ENCODE measurements at regions not wholly inside any gene's neighbourhood (a gene's known extent, or its start where the extent isn't known, plus 50 kb on each side); places are given as distances from the start of the nearest gene placed in this dataset.
A peak's percentile ranks its signal among the peaks of the same experiment; 100 is the strongest.
"Not testable (repeated sequence)": the region's sequence is repeated elsewhere in the genome, so short reads cannot be mapped to it uniquely, and the experiment has no call there.

DNA sequence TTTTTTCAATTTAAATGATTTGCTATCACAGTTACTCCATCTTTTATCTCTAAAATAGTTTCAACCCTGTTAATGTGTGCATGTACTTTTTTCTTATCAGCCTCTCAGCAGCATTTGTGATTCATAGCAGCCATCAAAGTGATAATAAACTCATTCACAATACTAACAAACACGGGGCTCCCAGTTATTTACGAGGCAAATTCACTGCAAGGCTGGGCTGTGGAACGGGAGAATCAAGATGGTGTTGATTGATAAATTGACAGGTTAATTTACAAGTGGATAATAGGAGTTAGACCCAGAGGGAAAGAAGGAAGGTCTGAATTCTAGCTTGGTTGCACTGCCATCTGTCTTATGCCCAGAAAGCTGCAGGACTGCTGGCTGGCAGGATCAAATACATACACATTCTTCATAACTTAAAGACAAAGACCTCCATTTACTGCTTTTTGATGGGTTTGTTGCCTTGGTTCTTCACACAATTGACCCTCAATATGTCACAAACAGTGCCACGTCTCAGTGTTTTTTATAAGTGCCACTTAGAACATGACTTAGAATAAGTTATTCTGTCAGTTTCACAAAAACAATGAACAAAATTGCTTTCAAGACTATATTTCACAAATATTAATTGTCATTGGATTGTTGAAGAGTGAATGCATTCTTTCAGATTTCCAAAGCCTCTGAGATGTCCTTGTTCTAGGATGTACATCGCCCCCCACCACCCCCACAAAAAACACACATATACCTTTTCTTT lies 562.8 kb downstream of the NR2F2 start:
- DNase-seq: peak in 2 of 56 donors; percentile 0 to 1

DNA sequence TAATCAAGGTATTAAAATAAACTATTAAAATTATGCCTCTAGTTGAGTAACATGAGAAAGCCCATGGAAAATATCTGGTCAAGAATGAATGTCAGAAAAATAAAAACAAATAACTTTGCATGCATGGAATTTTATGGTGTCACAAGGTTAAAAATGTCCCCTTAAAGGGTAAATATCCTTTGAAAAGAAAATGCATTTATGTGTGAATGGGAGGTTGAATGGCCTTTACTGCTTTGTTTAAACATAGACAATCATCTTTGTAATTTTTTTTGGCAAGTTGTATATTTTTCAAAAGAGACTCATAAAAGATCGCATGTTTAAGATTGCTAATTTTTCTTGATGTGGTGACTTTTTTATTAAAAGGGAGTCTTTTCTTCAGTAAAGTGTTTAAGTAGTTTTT lies 564.2 kb downstream of the NR2F2 start:
- DNase-seq: no peak

DNA sequence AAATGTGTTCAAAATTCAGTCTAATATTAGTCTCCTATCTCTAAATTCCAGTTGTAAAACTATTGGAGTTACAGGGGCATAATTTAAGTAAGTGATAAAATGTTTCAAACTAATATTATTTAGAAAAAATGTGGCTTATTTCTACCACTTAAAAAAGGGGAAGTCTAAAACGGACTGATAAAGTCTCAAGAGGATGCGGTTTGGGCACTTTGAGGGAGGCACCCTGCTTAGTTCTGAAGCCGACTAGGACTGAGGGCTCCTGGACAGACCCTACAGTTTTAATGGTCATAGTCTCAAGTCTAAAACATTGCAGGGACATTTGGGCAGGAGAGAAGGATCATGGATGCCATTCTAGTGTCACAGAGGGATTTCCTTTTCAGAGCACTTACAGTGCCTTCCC lies 566.3 kb downstream of the NR2F2 start:
- no peak for DNase-seq

DNA sequence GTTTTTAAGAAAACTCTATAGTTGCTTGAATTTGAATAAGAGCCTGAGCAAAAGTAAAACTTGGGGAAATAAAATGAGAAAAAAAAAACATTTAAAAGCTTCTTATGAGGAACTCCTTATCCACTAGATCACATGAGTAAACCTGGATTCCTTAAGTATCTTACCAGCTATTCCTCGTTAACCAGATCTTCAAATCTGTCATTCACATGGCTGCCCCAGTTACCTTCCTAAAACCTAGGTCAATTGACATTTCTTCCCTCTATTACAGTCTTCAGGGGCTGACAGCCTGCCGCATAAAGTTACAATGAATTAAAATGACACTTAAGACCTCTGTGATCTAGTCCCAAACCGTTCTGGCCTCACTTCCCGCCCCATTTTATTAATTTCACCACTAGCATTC lies 583.6 kb downstream of the NR2F2 start:
- DNase-seq: no peak

DNA sequence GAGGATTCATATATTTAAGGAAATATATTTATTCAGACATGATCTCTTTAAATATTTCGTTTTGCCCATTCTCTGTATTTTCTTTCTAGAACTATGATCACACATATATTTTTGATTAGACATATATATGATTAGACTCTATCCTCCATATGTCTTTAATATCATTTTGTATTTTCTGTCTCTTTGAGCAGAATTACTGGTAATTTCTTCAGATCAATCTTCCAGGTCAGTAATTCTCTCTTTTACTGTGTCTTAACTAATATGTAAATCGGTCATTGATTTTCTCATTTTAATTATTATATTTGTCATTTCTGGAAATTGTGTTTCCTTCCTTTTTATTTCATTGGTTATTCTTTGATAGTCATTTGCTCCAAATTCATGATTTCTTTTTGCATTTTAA lies 586.2 kb downstream of the NR2F2 start:
- DNase-seq: no peak

DNA sequence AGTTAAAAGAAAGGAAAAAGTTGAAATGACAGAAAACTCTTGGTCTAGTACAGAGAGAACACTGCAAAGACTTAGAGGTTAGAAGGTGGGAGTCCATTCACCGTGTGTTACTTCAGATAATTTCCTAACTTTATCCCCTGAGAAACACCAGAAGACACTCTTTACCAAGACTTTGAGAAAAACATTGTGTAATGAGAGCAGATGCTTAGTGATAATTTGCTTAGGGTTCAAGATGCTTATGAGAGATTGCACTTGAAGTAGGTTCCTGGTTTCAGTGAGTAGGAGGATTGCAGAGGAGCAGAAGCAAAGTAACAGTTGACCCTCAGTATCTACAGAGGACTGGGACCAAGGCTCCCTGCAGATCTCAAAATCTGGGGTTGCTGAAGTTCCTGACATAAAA lies 594.1 kb downstream of the NR2F2 start:
- no peak for DNase-seq

DNA sequence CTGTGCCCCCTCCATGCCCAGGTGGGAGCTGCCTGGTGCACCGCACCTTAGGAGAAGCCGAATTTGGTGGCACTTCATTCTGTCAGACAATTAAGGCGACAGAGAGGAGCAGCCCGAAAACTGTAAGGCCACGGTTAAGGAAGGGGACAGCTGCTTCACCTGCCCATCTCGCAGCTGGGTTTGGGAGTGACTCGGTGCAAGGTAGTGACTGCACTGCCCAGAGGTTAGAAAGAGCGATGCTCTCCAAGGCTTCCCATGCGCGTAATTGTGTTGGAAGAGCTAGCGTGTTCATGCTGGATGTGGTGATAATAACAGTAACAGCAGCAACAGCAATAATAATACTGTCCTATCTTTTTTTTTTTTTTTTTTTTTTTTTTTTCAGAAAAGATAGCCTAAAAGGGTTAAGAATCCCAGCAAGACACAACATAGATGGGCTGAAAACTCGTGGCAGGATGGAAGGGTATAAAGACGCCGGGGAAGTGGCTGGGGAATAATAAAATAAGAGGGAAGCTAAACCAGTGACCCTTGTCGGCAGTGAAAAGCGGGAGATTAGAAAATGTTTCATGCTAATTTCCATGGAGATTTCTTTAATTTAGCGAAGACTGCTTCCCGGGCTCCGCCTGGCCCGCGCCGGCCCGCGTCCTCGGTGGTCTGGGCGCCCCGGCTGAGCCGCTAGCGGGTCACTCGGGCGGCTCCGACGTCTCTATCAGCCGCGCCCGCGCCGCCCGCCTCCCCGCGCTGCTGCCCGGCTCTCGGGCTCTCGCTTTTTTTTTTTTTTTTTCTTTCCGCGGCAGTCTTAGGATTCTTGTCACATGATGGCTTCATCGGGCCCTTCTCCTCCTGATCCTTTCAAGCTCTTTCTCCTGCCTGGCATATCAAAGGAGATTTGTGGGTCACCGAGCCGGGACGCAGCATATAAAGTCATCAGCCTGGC lies 617.1 kb downstream of the NR2F2 start:
- DNase-seq: no peak

DNA sequence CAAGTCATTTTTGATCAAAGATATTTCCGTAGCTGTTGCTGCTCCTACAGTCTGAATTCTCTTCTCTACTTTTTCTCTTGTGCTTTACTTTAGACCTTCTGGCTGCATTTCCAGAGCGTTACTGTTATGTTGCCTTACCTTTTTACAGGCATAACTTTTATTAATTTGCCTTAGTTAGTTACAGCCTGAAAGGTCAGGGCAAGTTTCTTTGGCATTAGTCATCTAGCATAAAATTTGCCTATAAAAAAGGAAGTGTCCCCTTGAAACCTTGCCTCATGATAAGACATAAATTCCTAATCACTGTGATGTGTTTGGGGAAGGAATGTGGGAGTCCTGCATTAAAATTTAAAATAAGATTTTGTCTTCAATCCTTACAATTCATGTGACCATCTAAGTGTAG lies 618.5 kb downstream of the NR2F2 start:
- no peak for DNase-seq

DNA sequence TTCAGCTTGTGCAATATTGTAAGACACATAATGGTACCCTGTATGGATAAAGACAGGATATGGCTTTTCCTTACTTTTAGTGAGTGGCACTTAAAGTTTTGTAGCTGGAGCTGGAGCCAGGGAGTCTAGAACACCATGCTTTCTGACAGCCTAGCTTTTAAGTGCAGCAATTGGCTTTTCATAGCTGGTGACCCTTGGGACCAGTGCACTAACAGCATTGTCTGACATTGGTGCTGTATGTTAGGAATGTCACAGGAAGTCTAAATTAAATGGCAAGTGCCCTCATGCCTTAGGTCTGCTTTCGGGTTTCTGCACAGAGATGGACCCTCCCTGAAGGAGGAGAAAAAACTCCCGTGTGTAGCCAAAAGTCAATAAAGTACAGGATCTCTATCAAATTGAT lies 628.2 kb downstream of the NR2F2 start:
- DNase-seq: no peak

DNA sequence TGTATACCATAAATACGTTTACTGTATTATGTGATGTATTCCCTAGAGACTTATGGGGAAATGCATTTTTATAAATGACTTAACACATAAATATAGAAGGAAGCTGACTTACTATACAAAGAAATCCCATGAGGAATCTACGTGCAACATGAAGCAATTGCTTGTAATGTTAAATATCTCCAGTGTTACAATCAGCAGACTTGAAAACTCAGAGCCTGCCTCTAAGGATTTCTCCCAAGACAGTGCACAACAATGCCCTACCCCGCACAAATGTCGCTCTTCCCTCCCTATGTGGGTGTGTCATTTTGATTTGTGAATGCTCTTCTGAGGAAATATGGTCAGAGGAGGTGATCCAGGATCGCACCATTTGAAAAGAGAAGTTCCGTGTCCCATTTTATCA lies 629.0 kb downstream of the NR2F2 start:
- DNase-seq: no peak

DNA sequence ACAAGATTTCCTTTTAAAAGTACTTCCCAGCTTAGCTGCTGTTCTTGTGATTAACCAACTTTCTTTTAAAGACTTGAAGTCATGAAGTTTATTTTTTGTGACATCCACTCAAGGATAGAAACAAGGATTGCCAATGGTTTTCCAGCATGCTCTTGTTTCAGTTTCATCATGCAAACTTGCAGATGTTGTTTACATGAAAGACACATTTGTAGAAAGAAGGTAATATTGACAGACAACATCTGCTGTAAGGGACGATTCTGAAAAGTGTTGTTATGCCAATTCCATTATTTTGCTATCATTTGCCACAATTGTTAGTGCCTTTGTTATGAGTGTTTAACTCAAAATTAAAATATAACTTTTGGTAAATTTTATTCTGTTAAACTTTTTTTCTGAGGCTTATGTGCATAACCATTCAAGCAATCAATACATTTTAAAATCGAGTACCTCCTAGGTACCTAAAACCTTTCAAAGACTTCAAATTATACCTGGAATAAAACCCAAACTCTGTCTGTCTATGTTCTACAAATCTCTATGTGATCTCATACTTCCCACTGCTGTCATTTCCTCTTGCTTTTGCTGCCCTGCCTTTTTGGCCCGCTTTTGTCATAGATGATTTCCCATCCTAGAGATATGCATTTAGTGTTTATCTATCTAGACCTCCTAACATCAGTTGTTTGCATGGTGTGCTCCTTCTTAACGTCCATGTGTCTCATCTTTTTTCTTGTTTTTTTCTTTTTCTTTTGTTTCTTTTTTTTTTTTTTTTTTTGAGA lies 630.4 kb downstream of the NR2F2 start:
- no peak for DNase-seq

DNA sequence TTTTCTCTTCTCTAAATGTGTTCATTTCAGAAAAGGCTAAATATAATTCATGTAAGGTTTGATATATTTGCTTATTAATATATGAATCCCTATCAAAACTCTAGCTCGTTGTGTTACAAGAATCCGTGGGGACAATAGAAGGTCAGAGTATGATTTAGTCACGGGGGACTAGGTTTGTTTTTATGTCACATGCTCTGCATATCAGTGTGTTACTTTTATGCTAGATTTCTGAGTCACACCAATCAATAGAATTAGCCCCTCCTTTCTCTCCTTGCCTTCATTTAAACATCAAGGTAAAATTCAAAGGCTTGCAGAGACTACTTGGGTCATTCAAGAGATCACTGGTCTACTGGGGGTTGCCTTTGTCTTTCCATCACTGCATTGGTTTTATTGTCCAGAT lies 636.1 kb downstream of the NR2F2 start:
- DNase-seq: no peak

DNA sequence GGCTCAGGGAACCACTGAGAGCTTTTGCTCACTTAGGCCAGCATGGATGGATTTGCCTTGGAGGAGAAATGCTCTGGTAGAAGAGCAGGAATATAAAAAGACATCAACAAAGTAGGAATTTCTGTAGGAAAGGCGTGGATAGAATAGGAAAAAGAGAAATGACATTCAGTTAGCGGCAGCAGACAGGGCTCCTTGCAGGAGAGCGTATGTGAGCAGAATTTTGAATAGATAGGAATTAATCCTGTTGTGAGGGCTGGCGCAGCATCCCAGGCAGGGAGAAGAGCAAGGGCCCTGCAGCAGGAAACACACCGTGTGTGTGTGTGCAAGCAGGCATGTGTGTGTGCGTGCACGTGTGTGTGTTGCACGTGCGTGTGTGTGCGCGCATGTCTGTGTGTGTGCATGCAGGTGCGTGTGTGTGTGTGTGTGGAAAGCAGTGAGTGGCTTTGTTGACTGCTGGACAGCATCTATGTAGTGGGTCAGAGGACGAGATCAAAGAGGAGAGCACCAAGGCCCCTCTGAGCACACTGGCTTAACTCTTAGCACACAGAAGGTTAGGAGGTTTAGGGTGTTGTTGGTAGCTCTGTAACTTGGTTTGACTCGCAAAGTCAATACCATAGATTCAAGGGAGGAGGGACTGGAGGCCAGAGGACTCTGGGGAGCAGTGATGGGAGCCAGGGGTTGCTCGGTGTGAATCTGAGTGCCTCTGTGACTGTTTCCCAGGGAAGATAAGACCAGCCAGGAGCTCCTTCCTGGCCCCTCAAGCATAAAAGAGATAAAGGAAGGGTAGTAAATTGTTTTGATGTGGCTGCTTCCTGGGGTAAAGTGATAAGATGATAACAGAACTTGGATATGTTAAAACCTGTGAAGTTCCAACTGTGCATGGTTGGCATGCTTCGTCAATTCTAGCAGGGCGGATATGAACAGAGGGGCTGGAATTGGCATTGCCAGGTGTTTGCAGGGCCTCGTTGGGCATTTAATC lies 639.5 kb downstream of the NR2F2 start:
- no peak for DNase-seq

DNA sequence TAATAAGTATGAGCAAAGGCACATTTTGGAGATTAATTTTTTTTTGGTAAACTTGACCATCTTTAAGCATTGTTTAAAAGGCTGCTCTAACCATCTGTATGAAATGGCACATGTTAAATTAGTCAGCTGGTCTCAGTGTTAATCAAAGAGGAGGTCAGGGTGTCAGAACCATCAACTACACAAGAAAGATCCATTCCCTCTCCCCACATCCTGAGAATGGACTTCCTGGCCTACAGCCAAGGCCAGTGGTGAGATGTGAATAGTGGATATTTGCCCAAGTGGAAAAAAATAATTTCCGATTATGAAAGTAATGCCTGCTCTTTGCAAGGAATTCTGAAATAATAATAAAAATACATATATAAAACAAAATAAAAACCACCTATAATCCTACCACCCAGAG lies 641.7 kb downstream of the NR2F2 start:
- no peak for DNase-seq

DNA sequence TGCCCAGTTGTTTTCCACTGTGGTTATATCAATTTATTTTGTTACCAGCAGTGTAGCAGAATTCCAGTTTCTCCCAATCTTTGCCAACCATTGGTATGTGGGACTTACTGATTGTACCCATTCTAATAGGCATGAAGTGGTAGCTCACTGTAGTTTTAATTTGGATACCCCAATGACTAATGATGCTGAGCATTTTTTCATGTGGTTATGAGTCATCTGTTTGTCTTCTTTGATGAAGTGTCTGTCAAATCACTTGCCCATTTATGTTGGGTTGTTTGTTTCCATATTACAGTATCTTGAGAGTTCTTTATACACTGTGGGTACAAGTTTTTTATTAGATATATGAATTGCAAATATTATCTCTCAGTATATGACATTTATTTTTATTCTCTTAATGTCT lies 644.3 kb downstream of the NR2F2 start:
- DNase-seq: no peak

DNA sequence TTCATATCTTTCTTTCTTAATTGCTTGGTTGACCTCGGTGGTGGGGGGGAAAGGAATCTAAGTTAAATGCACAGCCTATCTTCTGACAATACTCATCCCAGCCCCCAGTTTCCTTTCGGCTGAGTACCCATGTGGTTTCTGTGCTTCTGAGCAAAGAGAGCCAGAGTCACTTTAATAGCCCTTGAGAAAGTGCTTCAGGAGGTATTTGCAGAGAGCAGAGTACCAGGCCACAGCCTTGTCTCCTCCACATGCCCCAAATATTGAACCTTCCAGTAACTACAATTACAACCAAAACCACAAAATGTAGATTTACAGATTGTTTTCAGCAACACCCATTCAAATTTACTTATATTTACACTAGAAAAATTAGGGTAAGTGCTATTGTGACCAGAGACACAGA lies 647.4 kb downstream of the NR2F2 start:
- no peak for DNase-seq

DNA sequence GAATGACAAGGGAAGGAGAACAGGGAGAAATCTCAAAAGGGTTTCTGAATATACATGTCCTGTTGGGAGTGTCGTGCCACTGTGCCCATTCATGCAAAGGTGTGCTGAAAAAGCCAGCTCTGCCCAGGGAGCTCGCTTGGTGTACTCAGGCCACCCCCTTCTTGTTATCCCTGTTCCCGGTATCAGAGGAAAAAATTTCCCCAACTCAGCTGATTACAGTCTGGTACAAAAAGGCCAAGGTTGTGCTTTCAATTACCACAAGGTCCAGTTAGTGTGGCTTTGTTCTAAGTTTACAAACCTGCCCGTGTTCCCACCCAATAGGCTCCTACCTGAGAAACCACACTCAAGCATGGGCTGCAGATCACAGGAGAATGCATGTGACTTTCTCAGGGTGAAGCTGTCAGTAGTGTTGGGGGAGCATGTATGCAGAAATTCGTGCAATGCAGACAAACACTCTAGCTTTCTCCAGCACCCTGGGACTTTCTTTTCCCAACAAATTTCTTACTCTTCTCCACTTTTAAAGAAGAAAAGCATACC lies 648.5 kb downstream of the NR2F2 start:
- no peak for DNase-seq

DNA sequence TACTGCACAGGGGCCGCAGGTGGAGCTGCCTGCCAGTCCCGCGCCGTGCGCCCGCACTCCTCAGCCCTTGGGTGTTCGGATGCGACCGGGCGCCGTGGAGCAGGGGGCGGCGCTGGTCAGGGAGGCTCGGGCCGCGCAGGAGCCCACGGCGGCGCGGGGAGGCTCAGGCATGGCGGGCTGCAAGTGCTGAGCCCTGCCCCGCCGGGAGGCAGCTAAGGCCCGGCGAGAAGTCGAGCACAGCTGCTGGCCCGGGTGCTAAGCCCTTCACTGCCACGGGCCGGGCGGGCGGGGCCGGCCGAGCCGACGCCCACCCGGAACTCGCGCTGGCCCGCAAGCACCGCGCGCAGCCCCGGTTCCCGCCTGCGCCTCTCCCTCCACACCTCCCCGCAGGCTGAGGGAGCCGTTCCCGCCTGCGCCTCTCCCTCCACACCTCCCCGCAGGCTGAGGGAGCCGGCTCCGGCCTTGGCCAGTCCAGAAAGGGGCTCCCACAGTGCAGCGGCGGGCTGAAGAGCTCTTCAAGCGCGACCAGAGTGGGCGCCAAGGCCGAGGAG lies 653.7 kb downstream of the NR2F2 start:
- not testable (repeated sequence) for DNase-seq

DNA sequence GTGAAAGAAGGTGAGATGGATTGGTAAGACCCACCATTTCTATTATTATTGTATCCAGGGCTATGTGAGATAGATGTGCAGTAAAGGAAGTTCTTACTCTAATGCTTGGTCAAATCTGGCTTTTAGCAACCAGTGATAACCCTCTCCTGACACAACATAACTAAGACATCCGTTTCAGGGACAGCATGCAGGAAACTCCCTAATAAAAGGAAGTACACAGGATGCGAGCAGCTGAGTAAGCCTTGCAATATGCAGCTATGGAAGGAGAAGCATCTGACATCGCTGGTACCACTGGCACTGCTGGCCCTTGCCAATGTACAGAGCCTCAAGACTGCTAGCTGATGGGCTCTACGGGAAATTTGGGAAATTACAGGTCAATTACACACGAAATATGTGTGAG lies 662.3 kb downstream of the NR2F2 start:
- no peak for DNase-seq

DNA sequence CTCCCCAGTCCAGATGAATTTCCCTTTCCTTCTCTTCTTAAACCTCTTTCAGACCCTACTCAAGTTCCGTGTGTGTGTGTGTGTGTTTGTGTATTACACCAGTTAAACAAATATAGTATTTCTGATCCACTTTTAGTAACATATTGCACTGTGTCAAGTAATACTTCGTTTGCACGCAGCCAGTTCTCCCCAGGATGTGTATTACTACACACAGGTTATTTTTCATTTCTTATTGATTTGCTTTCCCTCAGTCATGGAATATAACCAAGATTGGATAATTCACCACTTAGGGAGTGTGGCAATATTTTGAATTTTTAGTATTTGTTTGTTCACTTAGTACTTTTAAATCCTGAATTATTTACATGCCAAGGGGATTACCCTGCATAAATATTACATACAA lies 667.0 kb downstream of the NR2F2 start:
- DNase-seq: no peak

Measured in nucleus accumbens (tissue), 56 donors.